DMS53 treated with DMSO at 0.1 percent for 48 hours (cell line): ENCODE measurements at regions not wholly inside any gene's neighbourhood (a gene's known extent, or its start where the extent isn't known, plus 50 kb on each side); places are given as distances from the start of the nearest gene placed in this dataset.
"Not testable (repeated sequence)": the region's sequence is repeated elsewhere in the genome, so short reads cannot be mapped to it uniquely, and the experiment has no call there.

ENCODE experiments used
- DNase-seq: peaks from one replicate; lab custom pipeline; 2025; ENCODE audit not compliant: unreplicated experiment; lab: John Stamatoyannopoulos, UW

GRCh38 chr7:150189963-150190362, 133.2 kb upstream of the LRRC61 start:
- not testable (repeated sequence) for DNase-seq

- not testable (repeated sequence) for DNase-seq
Observed at GRCh38 chr7:150192541-150192940, 130.6 kb upstream of the LRRC61 start.

GRCh38 chr7:150193866-150194265, 129.3 kb upstream of the LRRC61 start:
- not testable (repeated sequence) for DNase-seq
